MG63 (cell line): ENCODE measurements at regions not wholly inside any gene's neighbourhood (a gene's known extent, or its start where the extent isn't known, plus 50 kb on each side); places are given as distances from the start of the nearest gene placed in this dataset.
A peak's percentile ranks its signal among the peaks of the same experiment; 100 is the strongest.

Source experiments
- DNase-seq: peaks from one replicate; pipeline ENCODE4 v3.0.0-alpha.2; 2020
- H3K27me3 ChIP-seq: fragments of 250-450 bp; sonication (Bioruptor Pico); 2 replicates; pipeline ENCODE4 v1.5.1; 2020; ENCODE audit warnings: mild to moderate bottlenecking, moderate library complexity
- H3K36me3 ChIP-seq: fragments of 250-450 bp; sonication (Bioruptor Pico); 2 replicates; pipeline ENCODE4 v1.5.1; 2020; ENCODE audit warnings: mild to moderate bottlenecking, moderate library complexity
- H3K4me3 ChIP-seq: fragments of 250-450 bp; sonication (Bioruptor Pico); 2 replicates; pipeline ENCODE4 v1.5.1; 2020; ENCODE audit warnings: mild to moderate bottlenecking, moderate library complexity
- H3K9me3 ChIP-seq: fragments of 250-450 bp; sonication (Bioruptor Pico); 2 replicates; pipeline ENCODE4 v1.5.1; 2020; ENCODE audit warnings: mild to moderate bottlenecking, moderate library complexity

GRCh38 chr9:115202960-115203751, 85.2 kb upstream of the TNC start:
- no peak for DNase-seq
- no peaks in the 10 kb centered on the region for H3K36me3 ChIP-seq

DNA sequence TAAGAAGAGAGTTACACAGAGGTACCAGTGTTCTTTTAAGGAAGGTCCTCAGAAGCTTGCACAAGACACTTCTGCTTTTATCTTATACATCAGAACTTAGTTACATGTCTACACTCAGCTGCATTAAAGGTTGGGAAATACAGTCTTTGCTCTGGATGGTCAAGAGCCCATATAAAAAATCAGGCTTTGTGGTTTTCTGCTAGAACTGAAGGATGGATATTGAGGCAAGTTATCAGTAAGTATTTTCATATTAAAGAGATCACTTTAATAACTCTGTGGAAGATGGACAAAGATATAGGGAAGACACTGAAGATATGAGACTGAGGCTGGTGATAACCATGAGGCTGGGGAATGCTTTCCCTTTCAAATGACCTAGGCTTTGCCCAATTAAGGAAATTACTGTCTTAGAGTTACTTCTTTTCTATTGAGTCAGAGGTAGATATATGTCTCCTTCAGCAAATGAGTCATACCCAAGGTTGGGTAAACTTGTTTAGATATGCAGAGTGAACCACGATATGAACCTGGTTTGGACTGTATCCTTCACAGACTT, 87.0 kb upstream of the TNC start:
- no peak for DNase-seq
- no peak overlapping the region for H3K4me3 ChIP-seq
- no peaks in the 10 kb centered on the region for H3K27me3 ChIP-seq

More at GRCh38 chr9:115202960-115203751, 85.2 kb upstream of the TNC start:
- H3K4me3 ChIP-seq: no peak overlapping the region
- no peaks in the 10 kb centered on the region for H3K9me3 ChIP-seq
- no peaks in the 10 kb centered on the region for H3K27me3 ChIP-seq

DNA sequence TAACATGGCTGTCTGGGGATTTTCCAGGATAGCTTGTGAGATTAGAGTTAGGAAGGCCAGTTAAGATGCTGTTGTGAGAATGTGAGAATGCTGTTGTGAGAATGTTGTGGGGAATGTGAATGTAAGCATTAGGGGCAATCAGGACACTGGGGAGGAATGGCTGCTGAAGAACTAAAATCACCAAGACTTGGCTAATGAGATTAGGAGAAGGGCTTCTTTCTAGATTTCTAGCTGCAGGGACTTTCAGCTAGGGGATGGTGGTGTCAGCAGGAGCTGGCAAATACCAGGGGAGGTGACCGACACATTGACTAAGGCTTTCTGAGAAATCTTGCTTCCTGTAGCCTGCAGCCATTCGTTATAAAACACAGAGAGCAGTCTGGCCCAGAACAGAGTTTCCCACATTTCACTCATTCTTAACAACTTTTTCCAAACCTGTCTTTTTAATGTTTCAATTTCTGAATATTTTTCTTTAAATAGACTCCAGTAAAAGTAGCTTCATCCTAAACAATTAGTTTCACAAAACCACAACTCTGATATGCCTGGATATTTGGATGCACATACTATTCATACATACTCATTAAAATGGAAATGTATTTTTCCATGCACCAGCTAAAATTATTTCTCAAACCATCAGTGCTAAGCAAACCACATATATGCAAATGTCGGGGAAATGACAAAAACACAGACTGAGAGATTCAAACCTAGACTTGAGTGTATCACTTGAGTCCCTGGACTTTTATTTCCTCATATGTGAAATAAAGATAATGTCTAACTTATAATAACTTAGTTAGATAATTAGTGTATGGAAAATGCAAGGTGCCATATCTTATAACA, 89.3 kb upstream of the TNC start:
- DNase-seq: no peak

More for the DNA sequence above, 87.0 kb upstream of the TNC start:
- H3K36me3 ChIP-seq: no peaks in the 10 kb centered on the region
- no peaks in the 10 kb centered on the region for H3K9me3 ChIP-seq

GRCh38 chr9:115208501-115208900, 90.5 kb upstream of the TNC start:
- H3K9me3 ChIP-seq: no peaks in the 10 kb centered on the region
- no peaks in the 10 kb centered on the region for H3K27me3 ChIP-seq
- H3K36me3 ChIP-seq: no peaks in the 10 kb centered on the region
- no peak overlapping the region for H3K4me3 ChIP-seq
- no peak for DNase-seq

More for the DNA sequence above, 89.3 kb upstream of the TNC start:
- Histone ChIP-seq H3K9me3 (no peaks in the 10 kb centered on the region), H3K36me3 (no peaks in the 10 kb centered on the region), H3K4me3 (no peak overlapping the region), H3K27me3 (no peaks in the 10 kb centered on the region)

- DNase-seq: no peak
- no peaks in the 10 kb centered on the region for H3K9me3 ChIP-seq
- no peaks in the 10 kb centered on the region for H3K36me3 ChIP-seq
- no peak overlapping the region for H3K4me3 ChIP-seq
- no peaks in the 10 kb centered on the region for H3K27me3 ChIP-seq
Measured at GRCh38 chr9:115209601-115210306, 91.8 kb upstream of the TNC start.

DNA sequence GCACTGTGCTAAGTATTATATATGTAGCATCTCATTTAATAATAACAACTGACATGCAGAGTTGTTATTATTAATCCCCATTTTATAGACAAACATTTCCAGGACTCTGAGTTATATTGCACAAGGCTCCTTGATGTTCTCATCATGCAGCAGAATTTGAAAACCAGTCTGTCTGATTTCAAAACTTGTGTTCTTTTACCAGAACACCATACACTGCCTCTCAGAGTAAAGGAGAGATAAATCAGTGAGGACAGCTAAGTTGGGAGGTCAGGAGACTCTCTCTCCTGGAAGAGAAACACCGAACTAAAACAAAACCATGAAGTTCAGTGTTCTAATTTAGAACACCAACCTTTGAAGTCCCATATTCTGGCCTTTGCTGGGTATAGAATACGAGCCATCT, 92.7 kb upstream of the TNC start:
- Histone ChIP-seq H3K4me3 (no peak overlapping the region), H3K9me3 (no peaks in the 10 kb centered on the region), H3K36me3 (no peaks in the 10 kb centered on the region), H3K27me3 (no peaks in the 10 kb centered on the region)
- DNase-seq: no peak

- DNase-seq: no peak
- Histone ChIP-seq H3K9me3 (no peaks in the 10 kb centered on the region), H3K27me3 (no peaks in the 10 kb centered on the region), H3K4me3 (no peak overlapping the region), H3K36me3 (no peaks in the 10 kb centered on the region)
Measured at GRCh38 chr9:115211413-115212124, 93.6 kb upstream of the TNC start.

GRCh38 chr9:115212125-115212605, 94.2 kb upstream of the TNC start:
- H3K4me3 ChIP-seq: no peak overlapping the region
- H3K9me3 ChIP-seq: no peaks in the 10 kb centered on the region
- no peaks in the 10 kb centered on the region for H3K27me3 ChIP-seq
- no peak for DNase-seq
- no peaks in the 10 kb centered on the region for H3K36me3 ChIP-seq

DNA sequence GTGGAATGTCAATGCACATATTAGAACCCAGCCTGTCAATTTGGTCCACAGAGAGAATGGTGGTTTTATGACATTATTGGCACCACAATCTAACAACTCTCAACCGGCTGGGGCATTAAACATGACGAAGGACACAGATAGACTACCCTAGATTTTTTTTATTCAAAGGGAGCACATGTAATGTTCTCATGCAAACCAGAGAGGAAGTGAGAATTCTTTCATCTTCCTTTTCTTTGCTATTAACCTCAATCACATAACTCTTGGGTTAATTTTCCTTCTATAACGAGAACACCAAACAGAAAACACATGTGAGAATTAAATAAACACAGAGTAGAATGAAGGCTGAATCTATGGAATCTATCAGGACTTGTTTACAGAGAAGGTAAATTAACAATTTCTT, 94.9 kb upstream of the TNC start:
- H3K36me3 ChIP-seq: no peaks in the 10 kb centered on the region
- no peaks in the 10 kb centered on the region for H3K27me3 ChIP-seq
- no peaks in the 10 kb centered on the region for H3K9me3 ChIP-seq

GRCh38 chr9:115213818-115214334, 95.9 kb upstream of the TNC start:
- H3K27me3 ChIP-seq: no peaks in the 10 kb centered on the region
- H3K36me3 ChIP-seq: no peaks in the 10 kb centered on the region
- no peaks in the 10 kb centered on the region for H3K9me3 ChIP-seq
- DNase-seq: peak; percentile 41
- H3K4me3 ChIP-seq: no peak overlapping the region

More for the DNA sequence above, 94.9 kb upstream of the TNC start:
- DNase-seq: no peak
- no peak overlapping the region for H3K4me3 ChIP-seq

DNA sequence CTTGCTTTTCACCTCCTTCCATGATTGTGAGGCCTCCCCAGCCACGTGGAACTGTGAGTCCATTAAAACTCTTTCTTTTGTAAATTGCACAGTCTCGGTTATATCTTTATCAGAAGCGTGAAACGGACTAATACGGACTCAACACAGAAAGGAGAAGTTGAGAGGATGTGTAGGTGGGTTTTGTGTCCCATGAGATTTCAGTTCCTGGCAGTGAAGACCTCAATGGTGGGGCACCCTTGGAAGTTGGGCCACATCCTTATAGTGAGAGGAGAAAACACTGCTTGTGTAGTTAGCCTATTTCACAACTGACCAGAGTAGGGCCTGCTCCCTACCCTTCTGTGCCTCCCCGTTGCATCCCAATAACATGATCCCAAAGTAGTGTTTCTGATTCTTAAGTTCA, 98.9 kb upstream of the TNC start:
- DNase-seq: no peak
- no peaks in the 10 kb centered on the region for H3K27me3 ChIP-seq
- H3K9me3 ChIP-seq: no peaks in the 10 kb centered on the region
- H3K36me3 ChIP-seq: no peaks in the 10 kb centered on the region
- H3K4me3 ChIP-seq: no peak overlapping the region

DNA sequence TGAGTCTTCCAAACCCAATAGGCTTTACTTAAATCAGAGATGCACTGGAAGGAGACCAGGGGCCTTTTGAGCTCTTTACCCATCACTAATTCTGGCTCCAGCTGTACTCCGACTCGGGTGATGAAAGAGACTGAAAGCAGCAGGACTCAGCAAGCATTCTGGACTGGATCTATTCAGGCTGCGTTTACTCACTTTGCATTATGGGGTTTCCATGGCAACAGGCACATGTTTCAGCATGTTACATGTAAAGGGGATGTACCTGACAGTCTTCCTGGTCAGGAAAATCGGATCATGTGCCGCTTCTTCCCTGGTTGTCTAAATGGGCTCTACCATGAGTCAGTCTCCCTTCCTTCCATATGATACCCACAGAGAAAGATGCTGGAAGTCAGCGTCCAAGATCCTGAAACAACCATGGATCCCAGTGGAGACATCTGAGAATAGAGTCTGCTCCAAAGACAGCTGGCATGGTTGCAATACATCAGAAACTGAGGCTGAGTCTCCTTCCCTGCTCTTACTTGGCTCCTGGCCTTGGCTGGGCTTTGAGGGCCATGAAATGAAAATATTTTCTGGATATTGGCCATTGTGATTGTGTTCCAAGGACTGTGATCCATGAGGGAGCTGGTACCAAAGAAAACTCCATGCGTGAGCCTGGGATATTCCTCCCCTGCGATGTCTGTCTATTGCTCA, 102.5 kb upstream of the TNC start:
- no peaks in the 10 kb centered on the region for H3K27me3 ChIP-seq
- H3K9me3 ChIP-seq: no peaks in the 10 kb centered on the region
- H3K36me3 ChIP-seq: no peaks in the 10 kb centered on the region
- DNase-seq: no peak
- H3K4me3 ChIP-seq: no peak overlapping the region

DNA sequence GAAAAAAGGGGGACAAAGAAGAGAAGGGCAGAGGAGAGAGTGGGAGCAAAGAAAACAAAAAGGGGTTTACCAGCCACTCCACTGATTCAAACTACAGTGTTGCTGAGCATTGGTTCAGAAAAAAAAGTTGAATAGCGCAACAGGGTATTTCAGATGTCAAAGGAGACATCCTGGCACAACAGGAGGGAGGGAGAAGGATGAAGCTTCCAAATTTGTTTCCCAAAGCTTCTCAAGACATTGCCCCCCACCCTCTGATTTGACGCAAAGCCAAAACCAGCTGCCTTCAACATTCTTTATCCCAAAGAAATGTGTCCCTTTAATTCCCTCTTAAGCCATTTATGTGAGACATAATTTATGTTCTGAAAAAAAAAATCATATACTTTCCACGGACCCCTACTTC, 105.5 kb upstream of the TNC start:
- Histone ChIP-seq H3K4me3 (no peak overlapping the region), H3K27me3 (no peaks in the 10 kb centered on the region), H3K36me3 (no peaks in the 10 kb centered on the region), H3K9me3 (no peaks in the 10 kb centered on the region)
- DNase-seq: no peak

- Histone ChIP-seq H3K27me3 (no peaks in the 10 kb centered on the region), H3K9me3 (no peaks in the 10 kb centered on the region; the same call in 1 of the 2 replicates), H3K4me3 (no peak overlapping the region), H3K36me3 (no peaks in the 10 kb centered on the region)
- no peak for DNase-seq
Measured at GRCh38 chr9:115225459-115226116, 107.6 kb upstream of the TNC start.

DNA sequence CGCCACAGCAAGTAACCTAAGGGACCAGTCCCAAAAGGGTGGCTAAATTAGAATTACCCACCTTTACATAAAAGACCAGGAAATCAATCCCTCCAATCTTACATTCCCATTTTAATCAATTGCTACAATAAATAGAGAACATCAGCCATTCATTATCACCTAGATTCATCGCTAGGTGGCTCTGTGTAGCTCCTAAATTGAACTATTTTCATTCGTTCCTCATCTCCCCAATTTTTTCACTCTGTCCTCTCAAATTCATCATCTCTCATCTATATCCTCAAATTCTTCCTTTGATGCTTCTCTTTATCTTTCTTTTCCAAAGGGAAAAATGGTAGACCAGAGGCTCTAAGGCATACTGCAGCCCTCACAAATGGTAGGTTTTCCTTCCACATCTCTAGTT, 108.2 kb upstream of the TNC start:
- no peaks in the 10 kb centered on the region; the same call in 1 of the 2 replicates for H3K9me3 ChIP-seq
- no peak overlapping the region for H3K4me3 ChIP-seq
- DNase-seq: no peak
- H3K27me3 ChIP-seq: no peaks in the 10 kb centered on the region
- H3K36me3 ChIP-seq: no peaks in the 10 kb centered on the region
